Calu3 (cell line): ENCODE measurements at regions not wholly inside any gene's neighbourhood (a gene's known extent, or its start where the extent isn't known, plus 50 kb on each side); places are given as distances from the start of the nearest gene placed in this dataset.

Source experiments
- BruUV-seq: library from RNA; stranded (reverse); fragments of 400-500 nt; replicated peaks from 2 replicates; lab custom pipeline; 2021; lab: Mats Ljungman, UMichigan
- CTCF ChIA-PET: fragments of 300-600 bp; sonication (Branson Sonifier 250); formaldehyde crosslinking; loops from one replicate; lab custom pipeline; 2022; ENCODE audit warnings: antibody characterized with exemption; lab: Charles Lee
- DNase-seq: peaks from one replicate; pipeline ENCODE4 v3.0.0; 2022
- H3K27ac Mint-ChIP-seq: one replicate; pipeline ENCODE4 v1.8.0; 2022; ENCODE audit warnings: mixed read lengths; ENCODE audit not compliant: unreplicated experiment
- H3K27me3 Mint-ChIP-seq: one replicate; pipeline ENCODE4 v1.8.0; 2022; ENCODE audit warnings: mixed read lengths; ENCODE audit not compliant: unreplicated experiment
- H3K36me3 Mint-ChIP-seq: one replicate; pipeline ENCODE4 v1.8.0; 2022; ENCODE audit warnings: mild to moderate bottlenecking, moderate library complexity, mixed read lengths; ENCODE audit not compliant: insufficient read depth, unreplicated experiment
- H3K4me1 Mint-ChIP-seq: one replicate; pipeline ENCODE4 v1.8.0; 2022; ENCODE audit warnings: mild to moderate bottlenecking, low read depth, mixed read lengths; ENCODE audit not compliant: unreplicated experiment
- H3K4me3 Mint-ChIP-seq: one replicate; pipeline ENCODE4 v1.8.0; 2022; ENCODE audit warnings: mild to moderate bottlenecking, low read depth, moderate library complexity, mixed read lengths; ENCODE audit not compliant: unreplicated experiment
- H3K9me3 Mint-ChIP-seq: one replicate; pipeline ENCODE4 v1.8.0; 2022; ENCODE audit warnings: low read depth, mixed read lengths; ENCODE audit not compliant: unreplicated experiment
- CTCF ChIP-seq: fragments of 200-600 bp; IDR thresholded peaks from one replicate; pipeline ENCODE4 v1.8.0; 2022; ENCODE audit warnings: antibody characterized with exemption; ENCODE audit not compliant: unreplicated experiment
- intact Hi-C: fragments of 100-400 bp; cut with micrococcal nuclease; formaldehyde crosslinking; loops from one replicate; pipeline ENCODE4 v1.10.0; 2022; ENCODE audit not compliant: unreplicated experiment

- TF ChIP-seq CTCF: no peak
- DNase-seq: no peak
- CTCF ChIA-PET: no interaction called here
- no TSS peak for BruUV-seq
- H3K4me3 Mint-ChIP-seq: no peak overlapping the region
- H3K27ac Mint-ChIP-seq: no peak overlapping the region
- no peaks in the 10 kb centered on the region for H3K9me3 Mint-ChIP-seq
- peaks cover 14% of the 10 kb centered on the region for H3K4me1 Mint-ChIP-seq
- H3K36me3 Mint-ChIP-seq: no peaks in the 10 kb centered on the region
- peaks cover 76% of the 10 kb centered on the region for H3K27me3 Mint-ChIP-seq
- intact Hi-C loops: no loop called here
These were observed 324.3 kb downstream of the FOXL1 start for GRCh38 chr16:86902656-86903001.

GRCh38 chr16:86903068-86903467, 324.7 kb downstream of the FOXL1 start:
- H3K4me3 Mint-ChIP-seq: no peak overlapping the region
- H3K27me3 Mint-ChIP-seq: peaks cover 72% of the 10 kb centered on the region
- H3K36me3 Mint-ChIP-seq: no peaks in the 10 kb centered on the region
- no peak for DNase-seq
- H3K9me3 Mint-ChIP-seq: no peaks in the 10 kb centered on the region
- no peak for TF ChIP-seq CTCF
- no peak overlapping the region for H3K27ac Mint-ChIP-seq
- intact Hi-C loops: no loop called here
- H3K4me1 Mint-ChIP-seq: peaks cover 14% of the 10 kb centered on the region
- CTCF ChIA-PET: no interaction called here
- no TSS peak for BruUV-seq

- Mint-ChIP-seq H3K4me1 (peaks cover 14% of the 10 kb centered on the region), H3K27ac (no peak overlapping the region), H3K27me3 (peaks cover 51% of the 10 kb centered on the region), H3K9me3 (no peaks in the 10 kb centered on the region), H3K4me3 (no peak overlapping the region), H3K36me3 (no peaks in the 10 kb centered on the region)
- TF ChIP-seq CTCF: no peak
- intact Hi-C loops: no loop called here
- CTCF ChIA-PET: no interaction called here
- no TSS peak for BruUV-seq
- no peak for DNase-seq
These were observed 327.0 kb downstream of the FOXL1 start for GRCh38 chr16:86905302-86905701.

GRCh38 chr16:86906623-86907022, 328.3 kb downstream of the FOXL1 start:
- BruUV-seq: no TSS peak
- no peaks in the 10 kb centered on the region for H3K36me3 Mint-ChIP-seq
- peaks cover 5% of the 10 kb centered on the region for H3K4me1 Mint-ChIP-seq
- H3K27ac Mint-ChIP-seq: no peak overlapping the region
- peaks cover 41% of the 10 kb centered on the region for H3K27me3 Mint-ChIP-seq
- intact Hi-C loops: no loop called here
- H3K9me3 Mint-ChIP-seq: no peaks in the 10 kb centered on the region
- H3K4me3 Mint-ChIP-seq: no peak overlapping the region
- DNase-seq: no peak
- CTCF ChIA-PET: no interaction called here
- no peak for TF ChIP-seq CTCF
